ENCODE measurements at regions not wholly inside any gene's neighbourhood (a gene's known extent, or its start where the extent isn't known, plus 50 kb on each side); places are given as distances from the start of the nearest gene placed in this dataset.

DNA sequence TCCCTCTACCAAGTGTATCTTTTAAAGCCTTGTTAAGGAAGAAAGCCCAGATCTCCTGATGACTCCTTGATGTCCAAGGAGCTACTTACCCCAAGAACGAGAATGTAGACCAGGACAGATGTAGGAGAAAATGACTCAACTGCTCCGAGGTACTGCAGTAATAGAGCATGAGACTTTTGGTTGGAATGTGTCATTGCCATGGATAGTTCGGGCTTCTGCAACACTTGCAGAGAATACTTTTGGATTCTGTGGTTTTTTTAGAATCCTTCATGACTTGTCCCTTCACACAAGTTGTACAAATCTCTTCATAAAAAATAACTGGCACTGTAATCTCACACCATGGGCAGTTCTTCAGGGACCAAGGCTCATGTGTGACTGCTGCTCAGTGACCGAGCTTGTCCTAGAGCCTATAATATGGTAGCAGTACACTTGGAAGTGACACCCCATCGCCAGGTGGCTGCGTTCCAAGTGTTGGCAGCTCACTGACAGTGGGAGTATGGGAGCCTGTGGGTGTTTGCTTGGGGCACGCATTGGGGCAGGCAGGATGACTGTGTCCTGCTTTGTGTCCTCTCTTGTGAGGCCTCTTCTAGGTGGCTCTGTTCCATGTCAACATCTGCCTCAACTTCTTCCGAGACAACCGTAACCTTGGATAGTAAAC, 87.9 kb upstream of the WDR1 start:
- peak; percentile 1 for DNase-seq (ENCODE audit: low spot score)

DNA sequence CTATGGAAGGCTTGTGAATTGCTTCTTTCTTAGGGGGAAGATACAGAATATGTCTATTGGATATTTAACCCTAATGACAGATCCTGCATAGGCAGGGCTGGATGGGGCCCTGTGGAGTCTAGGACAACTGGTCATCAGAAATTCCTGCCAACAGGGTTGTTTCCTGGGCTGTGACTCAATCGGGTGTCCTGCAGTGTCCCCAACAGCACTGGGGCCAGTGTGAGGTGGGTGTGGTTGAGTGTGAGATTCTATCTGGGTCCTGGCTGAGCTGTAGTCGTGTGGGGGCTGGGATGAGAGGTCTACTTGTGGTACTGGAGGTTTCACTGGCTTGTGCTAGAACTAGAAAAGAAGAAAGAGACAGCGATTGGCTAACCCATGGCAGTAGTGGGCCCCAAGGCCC, 87.3 kb upstream of the WDR1 start:
- DNase-seq (ENCODE audit: low spot score), result no peak

DNA sequence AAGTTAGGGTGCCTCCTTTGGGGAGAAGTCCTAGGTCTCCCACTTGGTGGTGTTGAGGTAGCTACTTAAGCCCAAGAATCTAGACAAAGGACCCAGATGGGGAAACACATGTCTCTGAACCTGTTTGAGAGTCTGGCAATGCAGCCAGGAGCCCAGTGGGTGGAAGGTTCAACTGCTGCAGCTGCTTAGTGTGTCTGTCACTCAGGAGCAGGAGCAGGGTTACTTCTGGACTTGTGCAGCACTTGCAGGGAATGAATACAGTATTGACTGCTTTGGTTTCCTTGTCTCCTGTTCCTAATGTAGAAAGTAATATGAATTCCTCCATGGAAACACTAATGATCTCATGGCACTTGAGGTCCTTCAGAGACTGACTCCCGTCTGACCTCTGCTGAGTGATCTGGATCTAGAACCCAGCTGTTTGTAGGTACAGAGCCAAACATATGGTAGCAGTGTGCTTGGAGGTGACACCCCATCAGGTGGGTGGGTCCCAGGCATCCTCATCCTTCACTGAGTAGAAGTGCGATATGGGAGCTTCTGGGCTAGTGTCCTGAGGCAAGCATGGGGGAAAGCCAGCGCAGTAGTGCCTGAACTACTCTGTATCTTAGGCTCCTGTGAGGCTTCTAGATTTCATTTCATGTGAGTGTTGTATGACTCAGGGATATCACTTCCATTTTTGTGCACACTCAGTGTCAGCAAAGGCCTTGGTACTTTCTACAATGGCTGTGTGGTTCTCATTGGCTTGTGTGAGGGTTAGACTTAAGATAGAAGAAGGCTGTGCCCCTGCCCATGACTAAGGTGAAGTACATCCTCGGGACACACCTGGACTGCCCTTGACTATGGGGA, 85.0 kb upstream of the WDR1 start:
- peak; percentile 21 for DNase-seq (ENCODE audit: low spot score)

DNA sequence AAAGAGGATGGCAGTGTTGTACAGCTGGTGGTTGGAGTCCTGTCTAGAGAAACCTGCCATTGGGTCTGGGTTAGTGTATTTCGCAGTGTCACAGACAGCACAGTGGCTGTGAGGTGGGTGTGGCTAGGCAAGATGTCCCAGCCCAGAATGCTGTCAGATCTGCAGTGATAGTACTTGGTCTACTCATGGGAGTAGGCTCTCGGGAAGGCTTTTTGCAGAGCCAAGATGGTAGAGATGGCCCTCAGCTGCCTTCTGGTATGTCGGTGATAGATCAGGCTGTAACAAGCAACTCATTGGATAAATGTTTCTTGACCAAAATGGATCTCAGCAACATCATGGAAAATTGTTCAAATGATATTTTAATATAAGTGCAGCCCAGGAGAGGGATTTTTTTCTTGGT, 84.3 kb upstream of the WDR1 start:
- DNase-seq (ENCODE audit: low spot score), result peak; percentile 85

DNA sequence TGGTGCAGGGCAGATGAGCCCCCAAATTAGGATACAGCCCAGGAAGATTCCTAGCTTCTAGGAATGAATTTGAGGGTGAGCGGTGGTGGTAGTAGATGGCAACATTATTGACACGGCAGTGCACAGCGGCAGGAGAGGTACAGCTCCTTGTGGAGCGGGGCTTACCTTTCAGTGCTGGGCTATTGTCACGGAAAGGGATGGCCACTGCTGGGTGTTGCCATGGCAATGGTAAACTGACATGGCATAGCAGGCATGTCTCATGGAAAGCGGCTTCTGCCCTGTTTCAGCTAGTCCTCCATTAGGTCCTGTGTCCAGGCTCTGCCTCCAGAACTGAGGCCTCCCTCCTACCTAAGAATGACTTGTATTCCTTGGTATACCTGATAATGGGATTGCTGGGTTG, 81.8 kb upstream of the WDR1 start:
- DNase-seq (ENCODE audit: low spot score), result no peak

DNA sequence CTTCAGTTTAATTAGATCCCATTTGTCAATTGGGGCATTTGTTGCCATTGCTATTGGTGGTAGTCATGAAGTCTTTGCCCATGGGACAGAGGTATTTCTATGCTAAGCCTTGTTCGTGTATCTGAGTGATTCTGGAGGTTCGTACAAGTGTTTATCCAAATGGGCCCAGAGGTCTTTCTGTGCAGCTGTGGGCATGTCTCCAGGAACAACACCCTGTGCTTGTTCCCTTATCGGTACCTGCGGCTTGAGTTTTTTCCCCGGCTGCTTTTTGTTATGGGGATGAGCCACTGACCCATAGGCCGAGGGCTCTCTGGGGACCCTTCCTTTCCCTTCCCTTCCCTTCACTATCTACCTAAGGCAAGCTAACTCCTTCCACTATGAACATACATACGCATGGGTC, 81.4 kb upstream of the WDR1 start:
- peak; percentile 1 for DNase-seq (ENCODE audit: low spot score)

DNA sequence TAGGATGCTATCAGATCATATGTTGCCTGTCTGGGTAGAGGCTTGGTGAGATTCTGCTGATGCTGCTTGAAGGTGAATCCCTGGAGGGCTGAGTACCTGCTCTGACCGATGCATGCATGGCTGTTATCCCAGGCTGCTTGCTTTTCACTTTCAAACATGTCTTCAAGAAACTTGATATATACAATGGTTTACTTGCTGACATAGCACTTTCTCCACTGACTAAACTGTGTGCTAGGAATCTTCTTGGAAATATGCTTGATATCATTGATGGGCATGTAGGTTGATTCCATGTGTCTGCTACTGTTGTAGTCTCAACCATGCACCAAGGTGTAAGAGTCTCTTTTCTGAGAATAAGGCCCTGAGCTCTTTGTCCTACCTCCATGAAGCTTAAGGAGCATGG, 79.6 kb upstream of the WDR1 start:
- DNase-seq (ENCODE audit: low spot score), result peak; percentile 1

DNA sequence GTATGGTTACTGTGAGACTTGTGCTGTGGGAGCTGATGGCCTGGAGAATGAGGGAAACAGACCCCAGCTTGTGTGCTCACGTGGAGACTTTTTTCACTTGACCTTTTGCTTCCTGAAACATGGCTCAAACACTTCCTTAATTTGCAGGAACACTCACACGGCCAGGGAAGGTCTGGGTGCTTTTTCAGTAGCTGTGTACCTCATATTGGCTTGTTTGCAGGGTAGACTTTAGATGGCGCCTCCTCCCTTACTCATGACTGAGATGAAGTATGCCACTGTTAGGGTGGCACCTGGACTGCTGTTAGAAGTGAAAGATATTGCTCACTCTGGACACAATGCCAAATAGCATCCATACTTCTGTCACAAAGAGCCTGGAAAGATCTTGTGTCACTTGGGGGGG, 75.7 kb upstream of the WDR1 start:
- DNase-seq (ENCODE audit: low spot score), result peak; percentile 29

DNA sequence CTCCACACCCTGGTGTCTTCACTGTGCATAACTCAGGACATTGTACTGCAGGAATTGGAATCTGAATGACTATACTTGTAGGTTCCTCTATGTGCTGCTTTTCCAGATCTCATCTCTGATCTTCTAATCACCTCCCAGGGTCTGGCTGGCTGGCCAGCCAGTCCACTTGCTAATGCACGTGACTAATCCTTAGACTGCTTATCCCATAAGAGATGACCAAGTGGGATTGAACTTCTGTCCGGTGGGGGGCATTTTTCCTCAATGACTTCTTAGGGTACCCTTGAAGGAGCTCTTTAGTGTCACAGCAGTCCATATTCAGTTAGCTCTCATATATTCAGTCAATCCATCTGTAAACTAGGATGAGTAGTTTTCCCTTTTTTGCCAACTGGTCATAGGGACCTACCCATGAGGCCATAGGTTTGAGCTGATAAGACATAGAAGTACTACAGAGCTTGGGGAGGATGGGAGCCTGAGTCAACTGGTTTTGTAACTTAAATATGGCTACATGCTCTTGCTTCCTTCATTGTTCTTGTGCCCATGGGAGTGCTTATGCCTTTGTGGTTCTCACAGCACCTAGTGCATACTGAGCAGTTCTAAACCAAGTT, 71.9 kb upstream of the WDR1 start:
- no peak for DNase-seq (ENCODE audit: low spot score)

DNA sequence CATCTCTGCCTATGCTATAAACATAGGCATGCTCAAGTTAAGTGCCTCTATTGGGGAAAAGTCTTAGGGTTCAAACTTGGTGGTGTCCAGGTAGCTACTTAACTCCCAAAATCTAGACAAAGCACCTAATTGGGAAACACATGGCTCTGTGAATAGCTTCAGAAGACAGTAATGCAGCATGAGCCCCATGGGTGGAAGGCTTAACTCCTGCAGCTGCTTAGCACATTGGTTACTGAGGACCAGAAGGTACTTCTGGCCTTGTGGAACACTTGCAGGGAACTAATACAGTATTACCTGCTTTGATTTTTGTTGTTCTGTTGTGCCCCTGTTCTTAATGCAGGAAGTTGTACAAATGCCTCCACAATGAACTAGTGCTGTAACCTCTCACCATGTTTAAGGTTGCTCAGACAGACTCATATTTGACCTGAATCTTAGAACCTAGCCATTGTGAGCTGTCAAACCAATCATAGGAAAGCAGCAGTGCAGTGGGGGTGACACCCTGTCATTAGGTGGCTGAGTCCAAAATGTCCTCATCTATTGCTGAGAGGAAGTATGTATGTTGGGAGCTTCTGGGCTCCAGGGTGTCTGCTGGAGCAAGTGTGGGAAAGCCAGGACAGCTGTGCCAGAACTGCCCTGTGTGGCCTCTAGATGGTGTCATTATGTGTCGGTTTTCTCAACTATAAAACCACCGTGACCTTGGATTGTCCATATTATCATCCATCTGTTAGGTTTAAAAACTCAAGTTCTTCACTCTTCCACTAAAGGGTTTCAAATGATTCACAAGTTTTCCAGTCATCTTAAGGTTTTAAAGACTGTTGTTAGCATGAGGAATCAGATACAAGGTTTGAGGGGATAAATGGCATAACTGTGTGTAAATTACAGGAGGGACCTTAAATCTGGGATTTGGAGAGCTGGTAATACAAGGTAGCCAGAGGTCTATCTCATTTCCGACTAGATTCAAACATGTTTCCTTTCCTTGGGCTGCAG, 69.9 kb upstream of the WDR1 start:
- peak; percentile 34 for DNase-seq (ENCODE audit: low spot score)

DNA sequence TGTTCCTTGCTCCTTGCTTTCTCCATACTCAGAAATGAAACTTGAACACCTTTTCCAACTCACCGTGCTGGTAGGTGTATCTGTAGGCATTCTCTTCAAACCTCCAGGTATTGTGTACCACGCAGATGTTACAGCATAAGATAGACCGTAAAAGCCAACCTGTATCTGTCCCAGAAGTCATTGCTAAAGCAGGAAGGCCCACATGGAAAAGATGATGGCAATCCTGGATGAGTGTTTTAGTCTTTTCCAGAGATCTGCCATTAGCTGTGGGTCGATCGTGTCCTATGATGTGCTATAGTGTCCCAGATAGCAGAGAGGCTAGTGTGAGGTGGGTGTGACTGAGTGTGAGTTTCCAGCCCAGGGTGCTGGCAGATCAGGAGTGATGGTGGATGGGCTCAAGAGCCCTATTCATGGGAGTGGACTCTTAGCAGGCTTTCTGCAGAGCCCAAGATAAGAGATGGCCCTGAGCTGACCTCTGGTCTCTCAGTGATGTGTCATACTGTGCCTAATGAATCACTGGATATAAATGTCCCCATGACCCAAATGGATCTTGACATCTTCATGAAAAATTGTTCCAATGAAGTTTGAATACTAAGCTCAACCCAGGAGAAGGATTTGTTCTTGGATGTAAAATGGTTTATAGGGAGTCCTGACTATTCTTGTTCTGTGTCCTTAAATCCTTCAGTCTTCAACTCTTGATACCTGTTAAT, 69.1 kb upstream of the WDR1 start:
- DNase-seq (ENCODE audit: low spot score), result no peak

DNA sequence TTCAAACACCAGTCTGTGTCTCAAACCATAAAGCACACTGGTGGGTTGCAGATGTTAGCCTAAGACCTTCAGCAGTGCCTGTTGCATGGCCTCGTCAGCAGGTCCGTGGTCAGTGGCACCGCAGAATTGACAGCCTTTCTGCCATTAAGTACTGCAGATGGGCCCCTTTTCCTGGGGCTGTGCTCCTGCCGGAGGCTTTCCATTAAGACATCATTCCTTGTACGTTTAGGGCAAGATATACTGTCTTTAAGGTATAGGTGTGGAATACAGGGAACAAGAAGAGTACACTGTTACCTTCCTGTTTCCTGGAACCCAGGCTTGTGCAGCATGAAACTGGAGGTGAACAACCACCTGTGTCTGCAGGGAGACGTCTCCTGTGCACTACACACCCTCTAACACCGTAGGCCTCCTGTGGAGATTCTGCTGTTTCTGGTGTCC, 67.9 kb upstream of the WDR1 start:
- no peak for DNase-seq (ENCODE audit: low spot score)

DNA sequence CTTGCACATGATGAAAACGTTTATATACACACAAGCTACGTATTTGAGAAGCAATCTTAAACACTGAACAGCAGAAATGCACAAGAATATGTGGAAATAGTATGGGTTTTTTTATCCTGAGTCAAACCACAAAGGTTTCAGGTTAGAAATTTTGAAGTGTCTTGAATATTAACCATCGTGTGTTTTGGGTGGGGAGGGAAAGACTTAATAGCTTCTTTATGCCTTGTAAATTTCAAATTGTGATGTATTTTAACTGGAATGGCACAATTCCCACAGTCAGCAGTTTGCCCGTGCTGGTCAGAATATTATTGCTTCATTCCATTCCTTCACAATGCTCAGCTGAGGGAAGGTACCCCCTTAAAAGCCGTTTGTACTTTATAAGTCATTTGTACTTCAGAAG, 67.4 kb upstream of the WDR1 start:
- no peak for DNase-seq (ENCODE audit: low spot score)

DNA sequence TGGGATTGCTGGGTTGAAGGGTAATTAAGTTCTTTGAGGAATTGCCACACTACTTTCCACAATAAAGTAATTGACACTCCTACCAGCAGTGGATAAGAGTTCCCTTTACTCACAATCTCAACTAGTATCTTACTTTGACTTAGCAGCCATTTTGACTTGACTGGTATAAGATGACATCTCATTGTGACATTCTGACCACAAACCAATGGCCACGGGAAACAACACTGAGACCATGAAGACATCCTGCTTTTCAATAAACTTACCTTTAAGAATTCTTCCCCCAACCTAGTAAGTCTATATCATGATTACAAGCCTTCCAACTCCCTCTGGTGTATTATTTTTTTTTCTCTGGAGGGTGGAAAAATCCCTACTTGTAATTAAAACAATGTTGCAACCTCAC, 66.9 kb upstream of the WDR1 start:
- no peak for DNase-seq (ENCODE audit: low spot score)

DNA sequence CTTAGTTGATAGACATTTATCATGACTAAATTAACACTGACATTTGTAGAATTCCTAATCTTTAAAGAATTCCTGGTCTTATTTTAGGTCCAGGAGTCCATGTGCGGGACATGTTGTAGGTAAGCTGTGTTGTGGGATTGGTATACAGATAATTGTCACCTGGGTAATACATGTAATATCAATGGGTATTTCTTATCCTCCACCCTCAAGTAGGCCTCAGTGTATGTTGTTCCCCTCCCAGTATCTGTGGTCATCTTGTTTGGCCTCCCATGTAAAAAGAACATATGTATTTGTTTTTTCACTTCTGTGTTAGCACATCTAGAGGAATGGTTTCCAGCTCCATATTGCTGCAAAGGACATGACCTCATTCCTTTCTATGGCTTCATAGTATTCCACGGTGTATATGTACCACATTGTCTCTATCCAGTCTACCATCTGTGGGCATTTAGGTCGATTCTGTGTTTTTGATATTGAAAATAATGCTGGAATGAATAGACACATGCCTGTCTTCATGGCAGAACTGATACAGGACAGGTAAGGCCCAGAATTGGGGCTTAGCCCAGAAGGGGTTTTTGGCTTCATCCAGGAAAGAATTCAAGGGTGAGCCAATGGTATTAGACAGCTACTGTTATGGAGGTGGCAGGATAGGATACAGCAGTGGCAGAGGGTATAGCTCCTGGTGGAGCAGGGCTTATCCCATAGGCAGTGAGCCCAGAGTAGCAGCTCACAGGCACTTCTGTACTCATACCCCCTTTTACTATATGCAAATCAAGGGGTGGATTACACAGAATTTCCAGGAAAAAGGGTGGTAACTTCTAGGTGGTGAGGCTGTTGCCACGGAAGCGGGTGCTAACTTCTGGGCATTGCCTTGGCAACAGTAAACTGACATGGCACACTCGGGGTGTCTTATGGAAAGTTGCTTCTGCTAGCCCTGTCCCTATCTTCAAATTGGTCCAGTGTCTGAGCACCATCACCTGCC, 66.1 kb upstream of the WDR1 start:
- peak; percentile 93 for DNase-seq (ENCODE audit: low spot score)

DNA sequence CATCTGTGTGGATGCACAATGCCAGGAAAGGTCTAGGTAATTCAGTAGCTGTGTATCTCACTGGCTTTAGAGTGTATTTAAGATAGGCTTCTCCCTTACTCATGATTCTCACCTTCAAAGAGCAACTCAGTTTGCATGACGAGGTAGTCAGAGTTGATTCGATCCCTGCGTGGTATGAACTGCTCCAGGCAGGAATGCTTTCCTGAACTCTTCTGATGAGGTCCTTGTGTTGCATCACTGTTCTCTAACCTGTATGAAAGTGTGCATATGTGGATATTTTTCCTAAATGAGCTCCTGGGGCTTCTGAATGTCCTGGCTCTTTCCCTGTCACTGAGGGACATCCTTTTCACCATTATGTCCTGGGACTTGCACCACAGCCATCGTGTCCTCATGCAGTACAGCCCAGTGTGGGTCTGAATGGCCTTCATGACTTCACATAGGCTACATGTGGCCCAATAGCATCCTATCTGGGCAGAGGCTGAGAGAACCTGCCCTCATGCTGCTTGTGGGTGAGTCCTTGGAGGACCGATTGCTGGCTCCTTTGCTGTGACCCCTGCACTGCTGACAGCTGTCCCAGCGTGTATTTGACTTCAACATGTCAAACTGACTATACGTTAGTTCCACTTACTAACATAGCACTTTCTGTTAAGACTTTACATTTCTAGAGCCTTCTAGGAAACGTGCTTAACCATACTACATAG, 65.3 kb upstream of the WDR1 start:
- peak; percentile 34 for DNase-seq (ENCODE audit: low spot score)

DNA sequence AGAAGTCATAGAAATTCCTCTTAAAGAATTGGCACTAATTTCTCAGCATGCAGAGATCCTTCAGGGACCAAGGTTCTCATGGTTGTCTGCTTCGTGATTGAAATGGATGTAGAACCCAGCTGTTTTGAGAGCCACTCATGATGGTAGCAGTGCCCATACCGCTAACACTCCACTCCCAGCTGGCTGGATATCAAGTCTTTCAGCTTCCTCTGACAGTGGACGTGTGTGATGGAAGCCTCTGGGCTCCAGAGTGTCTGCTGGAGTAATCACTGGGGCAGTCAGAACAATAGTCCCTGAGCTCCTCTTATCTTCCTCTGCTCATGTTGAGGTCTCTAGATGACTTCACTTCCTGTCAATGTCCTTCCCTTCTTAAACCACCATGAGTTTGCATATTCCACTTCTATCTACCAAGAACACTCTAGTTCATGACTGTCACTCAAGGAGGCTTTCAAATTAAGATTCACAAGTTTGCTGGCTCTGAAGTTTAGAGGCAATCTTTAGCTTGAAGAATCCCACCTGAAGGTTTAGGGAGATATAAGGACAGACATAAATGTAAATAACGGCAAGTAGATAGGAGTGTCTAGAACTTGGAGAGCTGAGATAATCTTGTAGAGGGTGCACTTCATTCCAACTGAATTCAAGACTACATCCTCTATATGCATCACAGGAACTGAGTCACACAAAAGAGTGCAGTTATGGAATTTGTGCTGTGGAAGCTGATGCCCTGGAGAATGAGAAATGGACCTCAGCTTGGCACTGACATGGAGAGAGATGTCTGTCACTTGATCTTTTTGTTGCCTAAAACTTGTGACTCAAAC, 64.5 kb upstream of the WDR1 start:
- DNase-seq (ENCODE audit: low spot score), result peak; percentile 90

DNA sequence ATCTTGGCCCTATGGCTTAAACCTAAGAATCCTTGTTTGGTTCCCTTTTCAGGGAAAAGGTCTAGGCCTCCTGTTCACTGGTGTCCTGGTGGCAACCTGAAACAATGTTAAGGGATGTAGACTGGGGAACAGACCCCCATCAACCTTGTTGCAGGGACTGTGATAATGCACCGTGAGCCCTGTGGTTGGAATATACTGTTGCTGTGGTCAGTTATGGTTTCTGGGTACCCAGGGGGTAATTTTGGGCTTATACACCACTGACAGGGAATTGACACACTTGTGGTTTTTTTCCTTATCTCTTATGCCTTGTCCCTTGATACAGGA, 64.0 kb upstream of the WDR1 start:
- no peak for DNase-seq (ENCODE audit: low spot score)

All from hematopoietic multipotent progenitor cell treated with erythropoietin and hydrocortisone succinate and interleukin-3 and kit ligand, for 15 days (in vitro differentiated cells).